HG03045 (cell line): ENCODE measurements at regions not wholly inside any gene's neighbourhood (a gene's known extent, or its start where the extent isn't known, plus 50 kb on each side); places are given as distances from the start of the nearest gene placed in this dataset.
"Not testable (repeated sequence)": the region's sequence is repeated elsewhere in the genome, so short reads cannot be mapped to it uniquely, and the experiment has no call there.

Source experiments
- ATAC-seq: cut with Tn5 transposase; IDR thresholded peaks from one replicate; pipeline ENCODE4 v1.9.1; 2021; ENCODE audit warnings: mild to moderate bottlenecking, moderate library complexity; ENCODE audit not compliant: unreplicated experiment

- no peak for ATAC-seq
These were observed 101.7 kb upstream of the GATA6 start for GRCh38 chr18:22067682-22068081.

GRCh38 chr18:22068784-22069183, 100.6 kb upstream of the GATA6 start:
- not testable (repeated sequence) for ATAC-seq

- no peak for ATAC-seq
These were observed 99.5 kb upstream of the GATA6 start for GRCh38 chr18:22069916-22070315.

GRCh38 chr18:22073411-22073810, 96.0 kb upstream of the GATA6 start:
- no peak for ATAC-seq

GRCh38 chr18:22074282-22075070, 94.9 kb upstream of the GATA6 start:
- ATAC-seq = no peak

- no peak for ATAC-seq
These were observed 89.4 kb upstream of the GATA6 start for GRCh38 chr18:22080035-22080434.

GRCh38 chr18:22082408-22082807, 87.0 kb upstream of the GATA6 start:
- no peak for ATAC-seq

GRCh38 chr18:22084547-22084946, 84.8 kb upstream of the GATA6 start:
- no peak for ATAC-seq

- ATAC-seq = no peak
These were observed 82.4 kb upstream of the GATA6 start for GRCh38 chr18:22086973-22087372.

- no peak for ATAC-seq
These were observed 81.4 kb upstream of the GATA6 start for GRCh38 chr18:22088029-22088428.

- ATAC-seq = no peak
These were observed 80.3 kb upstream of the GATA6 start for GRCh38 chr18:22088996-22089640.

- no peak for ATAC-seq
These were observed 78.0 kb upstream of the GATA6 start for GRCh38 chr18:22091341-22091740.

- no peak for ATAC-seq
These were observed 75.5 kb upstream of the GATA6 start for GRCh38 chr18:22093731-22094357.

GRCh38 chr18:22094358-22094734, 75.0 kb upstream of the GATA6 start:
- ATAC-seq = no peak

GRCh38 chr18:22098563-22098989, 70.8 kb upstream of the GATA6 start:
- no peak for ATAC-seq

GRCh38 chr18:22099925-22100324, 69.5 kb upstream of the GATA6 start:
- no peak for ATAC-seq

GRCh38 chr18:22101731-22102130, 67.7 kb upstream of the GATA6 start:
- no peak for ATAC-seq

GRCh38 chr18:22102953-22103646, 66.3 kb upstream of the GATA6 start:
- no peak for ATAC-seq

GRCh38 chr18:22103647-22104031, 65.8 kb upstream of the GATA6 start:
- ATAC-seq = no peak

- ATAC-seq = no peak
These were observed 62.7 kb upstream of the GATA6 start for GRCh38 chr18:22106536-22107292.

GRCh38 chr18:22108674-22109073, 60.7 kb upstream of the GATA6 start:
- no peak for ATAC-seq
